DMS53 treated with DMSO at 0.1 percent for 48 hours (cell line): ENCODE measurements at regions not wholly inside any gene's neighbourhood (a gene's known extent, or its start where the extent isn't known, plus 50 kb on each side); places are given as distances from the start of the nearest gene placed in this dataset.

Source experiments
- DNase-seq: peaks from one replicate; lab custom pipeline; 2025; ENCODE audit not compliant: unreplicated experiment; lab: John Stamatoyannopoulos, UW

GRCh38 chr2:82289446-82289845, 1984.9 kb upstream of the LRRTM1 start:
- DNase-seq, result no peak

- no peak for DNase-seq
Measured at GRCh38 chr2:82283075-82283474, 1978.5 kb upstream of the LRRTM1 start.

DNA sequence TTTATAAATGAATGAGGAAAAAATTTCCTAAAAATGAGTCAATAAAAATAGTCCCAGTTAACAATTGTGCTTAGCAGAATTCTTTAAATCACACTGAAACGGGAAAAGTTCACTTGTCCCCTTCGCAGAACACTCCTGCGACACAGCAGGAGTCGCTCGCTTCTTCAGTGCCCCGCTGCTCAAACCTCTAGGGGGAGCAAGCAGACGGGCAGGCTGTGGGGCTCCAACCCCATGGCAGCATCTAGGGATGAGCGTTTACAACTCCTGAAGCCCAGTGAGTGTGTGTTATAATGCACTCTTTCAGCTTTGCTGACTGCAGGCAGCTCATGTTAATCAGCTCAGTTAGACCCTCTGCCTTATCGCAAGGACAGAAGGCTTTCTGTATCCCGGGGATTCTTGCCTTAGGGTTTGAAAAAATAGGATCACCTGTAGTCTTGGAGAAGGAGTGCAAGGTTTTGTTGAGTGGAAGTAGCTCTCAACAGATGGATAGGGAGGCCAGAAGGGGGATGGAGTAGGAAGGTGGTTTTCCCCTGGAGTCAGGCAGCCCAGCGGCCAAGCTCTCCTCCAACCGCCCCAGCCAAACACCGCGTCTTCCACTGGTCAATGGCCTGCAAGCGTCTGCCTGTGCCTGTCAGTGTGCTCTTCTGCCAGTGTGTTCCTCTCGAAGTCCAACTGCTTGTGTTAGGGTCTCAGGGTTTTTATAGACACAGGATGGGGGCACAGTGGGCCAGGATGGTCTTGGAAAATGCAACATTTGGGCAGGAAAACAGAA, 1977.7 kb upstream of the LRRTM1 start:
- no peak for DNase-seq

- no peak for DNase-seq
Measured at GRCh38 chr2:82279367-82279766, 1974.8 kb upstream of the LRRTM1 start.

GRCh38 chr2:82278416-82278815, 1973.9 kb upstream of the LRRTM1 start:
- DNase-seq, result no peak

- DNase-seq, result no peak
Measured at GRCh38 chr2:82275599-82275998, 1971.0 kb upstream of the LRRTM1 start.

DNA sequence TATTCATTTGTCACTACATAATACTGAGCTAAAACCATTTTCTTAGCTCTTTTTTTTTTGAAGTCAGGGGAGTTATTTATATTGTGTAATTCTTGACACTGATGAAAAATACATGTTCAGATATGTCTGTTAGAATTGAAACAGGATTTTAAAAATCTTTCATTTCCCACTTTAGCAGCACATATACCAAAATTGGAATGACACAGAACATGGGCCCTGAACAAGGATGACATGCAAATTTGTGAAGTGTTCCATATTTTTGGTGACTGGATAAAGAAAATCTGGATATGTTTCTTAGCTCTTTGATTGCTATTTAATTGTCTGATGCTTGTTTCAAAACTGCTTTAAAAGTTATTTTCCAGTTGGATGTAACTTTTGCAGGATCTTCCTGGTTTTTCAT, 1963.9 kb upstream of the LRRTM1 start:
- no peak for DNase-seq

- DNase-seq, result no peak
Measured at GRCh38 chr2:82260521-82260920, 1956.0 kb upstream of the LRRTM1 start.

DNA sequence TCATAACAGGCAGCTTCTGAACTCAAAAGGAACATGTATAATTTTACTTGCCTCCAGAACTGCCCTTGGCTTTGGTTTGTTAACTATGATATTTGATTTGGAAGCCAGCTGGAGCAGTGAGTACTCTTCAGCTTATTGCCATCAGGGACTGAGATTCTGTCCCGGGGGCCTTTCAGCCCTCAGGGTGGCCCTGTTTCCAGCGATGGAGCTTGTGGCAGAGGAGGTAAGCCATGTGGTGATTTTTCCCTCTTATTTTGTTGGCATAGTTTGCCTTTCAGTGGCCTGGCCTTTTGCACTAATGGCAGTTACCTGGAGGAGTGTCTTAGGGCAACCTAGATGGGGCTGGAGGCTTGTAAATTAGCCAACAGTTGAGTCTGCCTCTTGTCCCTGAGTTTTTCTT, 1955.0 kb upstream of the LRRTM1 start:
- no peak for DNase-seq

- DNase-seq, result no peak
Measured at GRCh38 chr2:82257796-82258555, 1953.4 kb upstream of the LRRTM1 start.

GRCh38 chr2:82256983-82257632, 1952.6 kb upstream of the LRRTM1 start:
- DNase-seq, result no peak

- DNase-seq, result no peak
Measured at GRCh38 chr2:82256288-82256687, 1951.7 kb upstream of the LRRTM1 start.

- DNase-seq, result no peak
Measured at GRCh38 chr2:82254728-82255127, 1950.2 kb upstream of the LRRTM1 start.

- DNase-seq, result no peak
Measured at GRCh38 chr2:82246220-82246775, 1941.7 kb upstream of the LRRTM1 start.

- DNase-seq, result no peak
Measured at GRCh38 chr2:82239176-82239575, 1934.6 kb upstream of the LRRTM1 start.

DNA sequence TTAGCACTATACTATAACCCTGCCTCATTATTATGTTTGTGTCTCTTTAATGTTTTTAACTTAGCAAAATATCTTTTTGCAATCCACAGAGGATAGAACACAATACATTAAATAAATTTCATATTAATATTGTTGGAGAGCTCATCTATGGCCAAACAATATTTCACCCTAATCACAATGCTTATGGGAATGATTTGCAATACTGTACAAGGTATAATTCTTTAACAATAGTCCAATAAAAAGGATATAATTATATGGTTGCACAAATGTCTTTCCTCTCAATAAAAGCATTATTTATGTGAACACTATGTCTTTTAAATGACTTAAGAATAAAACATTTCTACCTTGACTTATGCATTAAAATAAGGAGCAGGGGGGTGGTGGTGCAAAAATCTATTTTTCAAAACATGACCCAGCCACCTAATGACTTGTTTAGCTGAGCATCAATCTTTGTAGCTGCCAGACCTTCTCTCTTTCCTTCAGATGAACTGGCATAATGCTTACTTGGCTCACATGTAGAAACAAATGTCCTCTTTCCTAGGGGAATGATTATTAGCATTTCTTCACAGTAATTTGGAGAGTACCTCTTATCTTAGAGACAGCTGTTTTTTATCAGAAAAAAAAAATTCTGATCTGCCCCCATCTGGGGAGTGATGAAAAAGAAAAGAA, 1933.6 kb upstream of the LRRTM1 start:
- no peak for DNase-seq

DNA sequence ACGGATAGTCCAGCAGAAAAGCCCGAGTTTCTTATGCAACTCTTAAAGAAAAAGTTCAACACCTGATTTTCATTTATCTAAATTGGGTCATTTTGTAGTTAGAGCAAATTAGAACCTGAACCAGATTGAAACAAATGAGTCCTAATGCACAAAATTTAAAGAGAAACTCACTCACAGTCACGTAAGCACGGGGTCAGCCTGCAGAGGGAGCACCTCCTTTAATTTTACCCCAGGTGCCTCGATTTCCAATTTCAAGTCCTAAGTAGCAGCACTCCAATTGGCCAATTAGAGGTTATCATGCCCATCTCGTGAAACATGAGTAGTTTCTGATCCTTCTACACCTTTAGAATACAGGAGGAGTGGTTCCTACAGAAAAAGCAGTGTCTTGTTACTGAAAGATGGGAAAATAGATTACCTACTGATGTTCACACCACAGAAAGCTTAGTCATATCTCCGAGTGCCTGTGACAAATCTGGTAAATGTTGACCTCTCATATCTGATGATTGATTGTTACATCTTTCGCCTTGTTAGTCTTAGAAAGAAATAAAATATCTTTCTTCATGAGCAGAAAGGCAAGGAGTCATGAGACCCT, 1929.8 kb upstream of the LRRTM1 start:
- DNase-seq, result no peak

- DNase-seq, result no peak
Measured at GRCh38 chr2:82233806-82234205, 1929.3 kb upstream of the LRRTM1 start.

GRCh38 chr2:82230406-82230805, 1925.9 kb upstream of the LRRTM1 start:
- no peak for DNase-seq

- no peak for DNase-seq
Measured at GRCh38 chr2:82226441-82226840, 1921.9 kb upstream of the LRRTM1 start.
